Kidney epithelial cell (primary cell): ENCODE measurements at regions not wholly inside any gene's neighbourhood (a gene's known extent, or its start where the extent isn't known, plus 50 kb on each side); places are given as distances from the start of the nearest gene placed in this dataset.
"Not testable (repeated sequence)": the region's sequence is repeated elsewhere in the genome, so short reads cannot be mapped to it uniquely, and the experiment has no call there.

Source experiments
- DNase-seq: peaks from one replicate; pipeline ENCODE4 v3.0.0-alpha.2; 2010; ENCODE audit warnings: low read depth
- H3K27me3 ChIP-seq: 2 replicates; pipeline ENCODE4 v1.6.0; 2011; ENCODE audit warnings: low read length; ENCODE audit not compliant: control insufficient read depth, insufficient read depth
- H3K36me3 ChIP-seq: 2 replicates; pipeline ENCODE4 v1.5.1; 2011; ENCODE audit warnings: low read length; ENCODE audit not compliant: control insufficient read depth, insufficient read depth
- H3K4me3 ChIP-seq: 2 replicates; pipeline ENCODE4 v1.5.1; 2011; ENCODE audit warnings: low read depth, mild to moderate bottlenecking, control low read depth, low read length
- TF ChIP-seq, protein P1 (sequence below): IDR thresholded peaks from 2 replicates; pipeline ENCODE4 v1.5.1; 2011; ENCODE audit warnings: mild to moderate bottlenecking, moderate library complexity, low read length, control low read depth, inconsistent platforms; ENCODE audit not compliant: insufficient read depth, poor library complexity, severe bottlenecking

DNA sequence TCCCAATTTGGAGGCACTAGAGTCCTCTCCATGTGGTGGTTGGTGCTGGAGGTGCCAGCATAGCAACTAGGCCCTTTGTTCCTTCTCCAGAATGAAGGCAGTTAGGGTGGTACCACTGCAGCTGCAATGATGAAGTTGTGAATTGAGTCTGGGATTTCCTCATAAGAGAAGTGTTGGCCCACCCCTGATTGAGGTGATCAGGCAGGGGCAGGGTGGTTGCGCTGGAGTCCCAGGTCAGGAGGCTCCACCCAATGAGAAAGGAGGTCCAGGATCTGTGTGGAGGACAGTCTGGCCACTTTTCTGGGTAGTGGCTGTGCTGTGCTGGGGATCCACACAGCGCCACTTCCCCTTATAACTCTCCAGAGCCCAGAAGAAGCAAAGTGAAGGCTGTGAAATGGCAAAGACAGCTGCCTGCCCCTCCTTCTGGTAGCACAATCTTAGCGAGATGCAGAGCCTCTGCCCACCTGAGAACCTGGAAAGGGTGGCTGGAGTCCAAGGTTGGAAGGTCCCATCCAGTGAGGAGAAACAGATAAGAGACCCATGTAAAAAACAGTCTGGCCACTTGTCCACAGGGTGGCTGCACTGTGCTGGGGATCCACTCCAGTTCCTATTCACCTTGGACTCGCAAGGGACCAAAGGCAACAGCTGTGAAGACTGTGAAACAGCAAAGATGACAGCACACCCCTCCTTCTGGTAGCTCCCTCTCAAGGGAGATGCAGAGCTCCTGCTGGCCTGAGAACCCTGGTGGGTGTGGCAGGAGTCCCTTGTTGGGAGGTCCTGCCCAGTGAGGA, 124.6 kb downstream of the RRAGB start:
- TF ChIP-seq, protein P1, sequence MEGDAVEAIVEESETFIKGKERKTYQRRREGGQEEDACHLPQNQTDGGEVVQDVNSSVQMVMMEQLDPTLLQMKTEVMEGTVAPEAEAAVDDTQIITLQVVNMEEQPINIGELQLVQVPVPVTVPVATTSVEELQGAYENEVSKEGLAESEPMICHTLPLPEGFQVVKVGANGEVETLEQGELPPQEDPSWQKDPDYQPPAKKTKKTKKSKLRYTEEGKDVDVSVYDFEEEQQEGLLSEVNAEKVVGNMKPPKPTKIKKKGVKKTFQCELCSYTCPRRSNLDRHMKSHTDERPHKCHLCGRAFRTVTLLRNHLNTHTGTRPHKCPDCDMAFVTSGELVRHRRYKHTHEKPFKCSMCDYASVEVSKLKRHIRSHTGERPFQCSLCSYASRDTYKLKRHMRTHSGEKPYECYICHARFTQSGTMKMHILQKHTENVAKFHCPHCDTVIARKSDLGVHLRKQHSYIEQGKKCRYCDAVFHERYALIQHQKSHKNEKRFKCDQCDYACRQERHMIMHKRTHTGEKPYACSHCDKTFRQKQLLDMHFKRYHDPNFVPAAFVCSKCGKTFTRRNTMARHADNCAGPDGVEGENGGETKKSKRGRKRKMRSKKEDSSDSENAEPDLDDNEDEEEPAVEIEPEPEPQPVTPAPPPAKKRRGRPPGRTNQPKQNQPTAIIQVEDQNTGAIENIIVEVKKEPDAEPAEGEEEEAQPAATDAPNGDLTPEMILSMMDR: no peak
- Histone ChIP-seq H3K27me3 (no peaks in the 10 kb centered on the region), H3K4me3 (no peak overlapping the region), H3K36me3 (no peaks in the 10 kb centered on the region)
- no peak for DNase-seq

DNA sequence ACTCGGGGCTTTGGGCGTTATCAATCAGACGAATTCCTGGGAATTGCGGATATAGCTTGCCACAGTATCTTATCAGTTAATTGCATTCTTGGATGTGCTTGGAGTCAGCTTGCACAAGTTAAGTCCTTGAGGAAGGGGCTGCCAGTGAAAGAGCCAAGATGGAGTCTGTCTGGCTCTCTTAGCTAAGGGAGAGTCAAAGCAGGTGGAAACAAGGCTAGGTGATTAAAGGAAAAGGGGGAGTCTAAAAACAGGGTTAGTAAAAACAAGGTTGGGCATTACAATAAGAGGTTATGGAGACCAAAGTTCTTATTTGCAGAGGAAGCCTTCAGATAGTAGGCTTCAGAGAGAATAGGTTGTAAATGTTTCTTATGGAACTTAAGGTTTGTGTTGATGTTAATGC, 149.2 kb downstream of the RRAGB start:
- H3K27me3 ChIP-seq, DNase-seq, H3K4me3 ChIP-seq, H3K36me3 ChIP-seq: not testable (repeated sequence)

DNA sequence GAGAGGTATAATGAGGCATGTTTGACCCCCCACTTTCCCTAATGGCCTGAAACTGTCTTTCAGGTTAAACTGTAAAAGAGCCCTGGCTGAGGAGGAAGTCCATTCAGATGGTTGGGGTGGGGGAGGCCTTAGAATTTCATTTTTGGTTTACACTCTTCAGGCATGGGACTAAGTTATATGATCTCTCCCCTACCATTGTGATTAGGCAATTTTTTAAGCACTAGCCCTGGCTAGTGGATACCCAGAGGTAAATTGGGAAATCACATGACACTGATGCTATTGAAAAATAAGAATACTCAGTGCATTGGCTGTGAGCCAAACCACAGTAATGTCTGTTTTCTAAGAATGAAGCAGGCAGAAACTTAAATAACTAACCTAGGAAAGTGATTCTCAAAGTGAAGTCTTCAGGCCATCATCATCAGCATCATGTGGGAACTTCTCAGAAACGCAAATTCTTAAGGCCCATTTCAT, 149.7 kb downstream of the RRAGB start:
- no peaks in the 10 kb centered on the region for H3K36me3 ChIP-seq
- H3K4me3 ChIP-seq: no peak overlapping the region
- no peaks in the 10 kb centered on the region for H3K27me3 ChIP-seq
- DNase-seq: peak; percentile 14
- TF ChIP-seq, protein P1: no peak

DNA sequence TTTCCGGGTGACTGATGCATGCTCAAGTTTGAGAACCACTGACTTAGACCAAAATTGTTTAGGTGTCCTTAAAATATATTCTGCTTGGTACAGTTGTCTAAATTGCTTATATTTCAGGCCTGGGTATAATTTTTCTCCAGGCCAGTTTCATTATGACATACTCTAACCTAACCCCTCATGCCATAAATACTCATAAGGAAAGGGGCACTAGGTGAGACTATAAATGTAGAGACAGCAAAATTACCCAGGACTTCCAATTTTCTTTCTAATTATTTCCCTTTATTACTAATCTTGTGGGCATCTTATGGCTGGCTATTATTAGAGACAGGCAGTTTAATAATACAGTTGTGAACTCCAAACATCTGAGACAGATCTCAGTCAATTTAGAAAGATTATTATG, 150.2 kb downstream of the RRAGB start:
- Histone ChIP-seq H3K36me3 (no peaks in the 10 kb centered on the region), H3K27me3 (no peaks in the 10 kb centered on the region), H3K4me3 (no peak overlapping the region)
- no peak for DNase-seq
- TF ChIP-seq, protein P1: no peak

DNA sequence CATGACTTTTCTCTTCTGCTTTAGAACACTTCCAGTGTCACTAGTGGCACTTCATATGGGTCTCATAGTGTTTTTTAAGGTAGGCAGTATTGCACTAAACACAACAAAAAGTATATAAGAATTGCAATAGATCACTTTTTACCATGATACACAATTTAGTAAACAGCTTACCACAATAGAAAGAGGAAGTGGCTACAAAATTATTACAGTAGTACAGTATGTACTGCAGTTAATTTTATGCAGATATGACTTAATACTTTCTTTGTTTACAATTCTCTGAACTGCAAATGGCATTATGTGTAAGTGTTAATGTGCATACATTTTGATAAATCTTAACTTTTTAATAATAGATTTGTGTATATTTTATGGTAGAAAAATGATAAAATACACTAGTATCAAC, 157.3 kb downstream of the RRAGB start:
- Histone ChIP-seq H3K27me3 (no peaks in the 10 kb centered on the region), H3K4me3 (no peak overlapping the region), H3K36me3 (no peaks in the 10 kb centered on the region)
- no peak for DNase-seq
- TF ChIP-seq, protein P1: no peak

DNA sequence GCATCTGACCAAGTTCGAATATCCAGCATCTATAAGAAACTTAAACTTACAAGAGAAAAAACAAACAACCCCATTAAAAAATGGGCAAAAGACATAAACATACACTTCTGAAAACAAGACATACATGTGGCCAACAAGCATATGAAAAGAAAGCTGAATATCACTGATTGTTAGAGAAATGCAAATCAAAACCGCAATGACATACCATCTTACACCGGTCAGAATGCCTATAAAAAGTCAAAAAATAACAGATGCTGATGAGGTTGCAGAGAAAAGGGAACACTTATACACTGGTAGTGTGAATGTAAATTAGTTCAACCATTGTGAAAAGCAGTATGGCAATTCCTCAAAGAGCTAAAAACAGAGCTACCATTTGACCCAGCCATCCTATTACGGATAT, 166.0 kb downstream of the RRAGB start:
- H3K27me3 ChIP-seq, H3K36me3 ChIP-seq, DNase-seq, H3K4me3 ChIP-seq: not testable (repeated sequence)
